ENCODE measurements at regions not wholly inside any gene's neighbourhood (a gene's known extent, or its start where the extent isn't known, plus 50 kb on each side); places are given as distances from the start of the nearest gene placed in this dataset.

DNA sequence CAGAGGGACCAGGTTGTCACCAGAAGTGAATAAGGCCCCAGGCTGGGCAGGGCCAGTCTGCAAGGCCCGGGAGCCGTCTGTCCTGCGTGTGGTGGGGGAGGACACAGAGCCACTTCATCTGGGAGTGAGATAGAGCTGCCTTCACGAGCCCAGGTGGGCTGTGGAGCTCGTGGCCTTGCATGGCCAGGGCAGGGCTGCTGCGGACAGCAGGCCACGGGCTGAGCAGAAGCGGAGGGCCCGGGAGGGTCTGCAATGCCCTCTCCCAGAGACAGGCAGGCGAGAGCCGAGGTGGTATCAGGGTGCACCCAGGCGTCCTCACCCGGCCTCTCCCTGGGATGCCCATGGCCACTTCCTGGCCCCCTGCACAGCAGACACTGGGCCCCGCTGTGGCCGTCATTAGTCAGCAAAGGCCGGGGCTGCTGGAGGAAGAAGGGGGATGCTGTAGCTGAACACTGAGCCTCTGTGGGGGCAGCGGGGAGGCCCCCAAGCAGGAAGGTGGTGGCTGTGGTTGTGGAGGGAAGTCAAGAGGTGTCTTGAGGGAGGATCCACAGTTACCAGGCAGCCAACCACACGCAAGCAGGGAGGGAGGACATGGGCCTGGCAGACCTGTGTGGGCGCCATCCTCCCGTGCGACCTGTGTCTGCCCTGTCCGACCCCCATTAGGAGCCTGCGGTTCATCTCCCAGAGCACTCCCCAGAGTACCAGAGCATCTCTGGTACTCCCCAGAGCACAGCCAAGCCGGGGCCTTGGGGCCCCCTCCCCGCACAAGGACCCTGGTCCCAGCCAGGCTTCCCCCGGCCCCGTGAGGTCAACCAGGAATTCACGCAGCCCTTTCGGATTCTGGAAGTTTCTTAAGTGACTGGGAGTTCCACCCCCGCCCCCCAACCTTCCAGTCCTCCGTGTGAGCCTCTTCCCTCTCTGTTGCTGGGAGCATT, 1109.5 kb downstream of the BRD1 start:
- H2AK5ac ChIP-seq (ENCODE audit: low read depth, low read length): no peak overlapping the region
- no peak for ATAC-seq (ENCODE audit: low read depth)
- 63% methylated on average over 11 of the region's 31 CpGs; no CpG with 5 or more reads in 1 of the 2 experiments for WGBS, 2 experiments (ENCODE audit: extremely low coverage in 2 of 2, insufficient read length in 1 of 2)

More for the DNA sequence above, 1109.5 kb downstream of the BRD1 start:
- no peak overlapping the region for H2AK9ac ChIP-seq (replicated peaks; ENCODE audit: low read depth, low read length, poor library complexity)
- H2BK120ac ChIP-seq (ENCODE audit: low read depth, low read length): no peak overlapping the region
- no peak overlapping the region for H3K56ac ChIP-seq (ENCODE audit: extremely low read depth, insufficient read depth, low read length)
- no peaks in the 10 kb centered on the region for H3K4me1 ChIP-seq (ENCODE audit: control insufficient read depth, insufficient read depth, low read length)
- H3K9me1 ChIP-seq (ENCODE audit: insufficient read depth, low read length): no peaks in the 10 kb centered on the region
- no peak overlapping the region for H3K27ac ChIP-seq (ENCODE audit: insufficient read depth, low read length)
- no peaks in the 10 kb centered on the region for H4K20me1 ChIP-seq (ENCODE audit: insufficient read depth, low read length)
- no peak overlapping the region for H3K14ac ChIP-seq (replicated peaks; ENCODE audit: low read depth, low read length)
- in situ Hi-C loops (cut with MboI; ENCODE audit: low sequenced_read_pairs) (no loop called here), intact Hi-C loops (cut with micrococcal nuclease) (no loop called here), dilution Hi-C loops (cut with HindIII; ENCODE audit: low sequenced_read_pairs, unreplicated experiment) (no loop called here)
- H3K4me2 ChIP-seq (ENCODE audit: low read depth, low read length): no peak overlapping the region
- DNase-seq: no peak
- no peak overlapping the region for H3K4ac ChIP-seq (ENCODE audit: low read depth, low read length)
- CTCF ChIA-PET: no interaction called here
- TF ChIP-seq MXI1 (IDR thresholded peaks at IDR 0.05; ENCODE audit: borderline replicate concordance, low read depth, low read length) (no peak), NFE2L2 (IDR thresholded peaks at IDR 0.05; ENCODE audit: low read depth, low read length) (no peak)
- no peaks in the 10 kb centered on the region for H3K36me3 ChIP-seq (ENCODE audit: control insufficient read depth, insufficient read depth, low read length)
- H4K8ac ChIP-seq (ENCODE audit: low read depth in 2 of 2, low read length in 2 of 2): no peak overlapping the region
- H3K9ac ChIP-seq (ENCODE audit: low read depth, low read length): no peak overlapping the region
- no peak overlapping the region for H3K23ac ChIP-seq (ENCODE audit: low read depth, low read length)
- peaks cover 46% of the 10 kb centered on the region for H3K9me3 ChIP-seq (ENCODE audit: control insufficient read depth, insufficient read depth, low read length)
- no peak overlapping the region for H3K18ac ChIP-seq (ENCODE audit: low read depth, low read length)
- H2BK15ac ChIP-seq (ENCODE audit: low read depth, low read length): no peak overlapping the region
- no peak overlapping the region for H2BK20ac ChIP-seq (ENCODE audit: low read depth, low read length)
- no peak overlapping the region for H4K91ac ChIP-seq (ENCODE audit: insufficient read depth, low read depth, low read length)
- POLR2A ChIA-PET (ENCODE audit: unreplicated experiment): no interaction called here
- no peak overlapping the region for H4K5ac ChIP-seq (ENCODE audit: low read depth, low read length)
- H3K27me3 ChIP-seq (ENCODE audit: control insufficient read depth, insufficient read depth, low read length): no peaks in the 10 kb centered on the region
- no TSS peak for BruUV-seq (replicated peaks)
- no peak overlapping the region for H2BK5ac ChIP-seq (ENCODE audit: low read depth, low read length, poor library complexity, severe bottlenecking)
- no peak overlapping the region for H2AFZ ChIP-seq (replicated peaks; ENCODE audit: low read length, poor library complexity)
- H3K4me3 ChIP-seq (ENCODE audit: insufficient read depth, low read depth, low read length): no peak overlapping the region
- no peaks in the 10 kb centered on the region for H3K79me1 ChIP-seq (ENCODE audit: low read depth in 1 of 2, low read length in 2 of 2)

Measured in IMR-90 (cell line).